GM19395 (cell line): ENCODE measurements at regions not wholly inside any gene's neighbourhood (a gene's known extent, or its start where the extent isn't known, plus 50 kb on each side); places are given as distances from the start of the nearest gene placed in this dataset.

Experiments used
- ATAC-seq: cut with Tn5 transposase; IDR thresholded peaks from one replicate; pipeline ENCODE4 v1.9.1; 2021; ENCODE audit warnings: mild to moderate bottlenecking, moderate library complexity; ENCODE audit not compliant: unreplicated experiment

GRCh38 chr3:18295171-18295920 lies 129.8 kb downstream of the SATB1 start:
- ATAC-seq = peak; percentile 99

- no peak for ATAC-seq
Observed at GRCh38 chr3:18290157-18290556, 135.0 kb downstream of the SATB1 start.

DNA sequence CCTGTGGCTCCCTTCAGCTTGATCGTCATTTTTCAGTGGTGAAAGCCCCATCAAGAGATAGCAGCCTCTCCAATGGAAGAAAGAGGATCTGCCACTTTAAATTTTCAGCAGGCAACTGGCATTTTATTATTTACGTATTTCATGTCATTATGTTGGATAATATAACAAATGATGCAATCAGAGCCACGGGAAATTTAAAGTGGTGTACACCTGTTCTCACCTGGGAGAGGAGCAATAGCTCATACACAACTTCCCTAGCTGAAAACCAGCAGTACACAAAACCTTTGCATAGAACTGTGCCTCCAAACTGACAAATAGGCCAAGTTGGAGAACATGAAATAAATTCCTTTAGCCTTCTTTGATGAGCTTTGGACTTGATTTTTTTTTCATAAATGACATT lies 136.9 kb downstream of the SATB1 start:
- ATAC-seq = no peak

DNA sequence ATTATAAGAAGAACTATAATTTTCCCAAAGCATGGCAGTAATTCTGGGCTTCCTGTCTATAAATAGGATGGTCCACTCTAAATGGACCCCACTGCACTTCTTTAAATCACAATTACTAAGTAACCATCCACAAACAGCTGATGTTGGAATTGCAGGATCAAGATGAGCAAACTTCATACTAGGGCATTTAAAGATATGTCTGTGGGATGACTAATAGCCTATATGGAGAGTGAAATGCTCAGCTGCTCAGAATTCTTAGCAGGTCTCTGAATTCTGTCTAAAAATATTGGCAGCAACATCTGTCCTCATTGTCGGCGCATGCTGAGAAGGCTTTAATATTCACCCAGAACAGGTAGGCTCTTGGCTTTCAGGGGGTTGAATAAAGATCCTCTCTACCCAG lies 140.4 kb downstream of the SATB1 start:
- ATAC-seq = no peak

DNA sequence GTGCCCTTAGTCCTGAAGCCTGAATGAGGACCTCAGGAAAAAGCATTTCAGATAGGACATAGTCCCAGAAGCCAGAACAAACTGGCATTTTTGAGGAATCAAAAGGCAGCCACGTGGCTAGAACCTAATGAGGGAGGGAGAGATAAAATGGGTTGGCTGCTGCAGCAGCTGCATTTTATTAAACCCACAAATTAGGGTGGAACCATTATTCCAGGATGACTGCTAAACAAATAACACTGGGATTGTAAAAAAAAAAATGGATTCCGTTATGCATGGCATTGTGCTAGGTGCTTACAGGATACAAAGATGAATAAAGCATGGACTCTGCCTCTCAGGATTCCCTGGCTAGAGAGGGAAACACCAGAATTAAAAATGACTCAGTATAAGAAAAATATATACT lies 141.5 kb downstream of the SATB1 start:
- no peak for ATAC-seq

GRCh38 chr3:18282507-18282906 lies 142.6 kb downstream of the SATB1 start:
- ATAC-seq = no peak

- ATAC-seq = no peak
Observed at GRCh38 chr3:18279226-18279737, 145.9 kb downstream of the SATB1 start.

- no peak for ATAC-seq
Observed at GRCh38 chr3:18264853-18265252, 160.3 kb downstream of the SATB1 start.

GRCh38 chr3:18264361-18264760 lies 160.8 kb downstream of the SATB1 start:
- ATAC-seq = no peak

GRCh38 chr3:18258492-18258891 lies 166.6 kb downstream of the SATB1 start:
- ATAC-seq = peak; percentile 88

GRCh38 chr3:18252578-18252977 lies 172.6 kb downstream of the SATB1 start:
- no peak for ATAC-seq

- ATAC-seq = no peak
Observed at GRCh38 chr3:18250991-18251390, 174.1 kb downstream of the SATB1 start.

- ATAC-seq = no peak
Observed at GRCh38 chr3:18249126-18249525, 176.0 kb downstream of the SATB1 start.

- no peak for ATAC-seq
Observed at GRCh38 chr3:18247776-18248310, 177.3 kb downstream of the SATB1 start.

DNA sequence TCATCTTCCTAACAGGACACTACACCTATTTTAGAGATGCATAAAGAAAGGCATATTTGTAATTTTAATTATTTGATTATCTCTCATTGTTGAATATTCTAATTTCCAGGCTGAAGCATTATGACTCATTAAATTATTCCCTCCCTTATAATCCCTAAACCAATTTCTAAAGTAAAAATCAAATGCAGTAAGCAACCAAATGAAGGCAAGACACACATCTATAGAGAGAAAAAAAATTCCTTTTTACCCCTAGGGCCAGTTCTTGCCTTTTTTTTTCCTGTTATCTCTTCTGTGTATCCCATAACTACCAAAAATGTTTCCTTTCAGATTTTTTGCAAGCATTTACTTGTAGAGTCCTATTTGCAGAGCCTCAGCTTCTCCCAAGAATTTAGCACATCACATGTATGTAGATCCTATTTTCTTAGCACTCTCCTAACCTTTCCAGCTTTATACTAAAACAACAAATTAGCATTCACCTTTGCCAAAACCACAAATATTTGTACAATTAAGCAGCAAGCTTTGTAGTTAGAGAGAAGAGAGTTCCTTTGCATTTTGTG lies 177.9 kb downstream of the SATB1 start:
- no peak for ATAC-seq

DNA sequence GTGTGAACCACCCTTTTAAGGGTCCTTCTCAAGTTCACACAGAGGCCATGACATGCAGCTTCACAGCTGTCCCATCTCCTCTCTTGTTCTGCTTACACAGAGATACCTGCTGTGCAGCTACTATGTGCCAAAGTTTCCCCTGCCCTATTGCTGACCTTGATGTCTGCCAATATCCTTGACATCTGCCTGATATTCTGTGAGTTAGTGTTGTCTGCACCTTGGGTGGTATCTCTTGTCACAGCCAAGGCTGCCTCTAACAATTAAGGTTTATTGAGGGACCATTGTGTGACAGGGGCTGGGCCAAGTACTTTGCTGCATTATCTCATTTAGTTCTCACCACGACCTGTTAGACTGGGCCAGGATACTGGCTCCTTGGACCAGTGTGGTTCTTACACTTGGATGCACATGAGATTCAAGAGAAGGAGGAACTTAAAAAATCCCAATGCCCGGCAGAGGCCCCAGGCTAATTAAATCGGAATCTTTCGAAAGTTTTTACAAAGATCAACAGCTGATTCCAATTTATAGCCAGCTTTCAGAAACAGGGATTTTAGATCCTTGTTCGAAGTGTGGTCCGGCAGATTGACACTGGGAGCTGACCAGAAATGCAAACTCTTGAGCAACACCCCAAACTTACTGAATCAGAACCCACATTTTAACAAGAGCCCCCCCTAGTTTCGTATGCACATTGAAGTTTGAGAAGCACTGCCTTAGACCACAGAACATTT lies 178.6 kb downstream of the SATB1 start:
- ATAC-seq = no peak

- ATAC-seq = no peak
Observed at GRCh38 chr3:18245721-18246120, 179.4 kb downstream of the SATB1 start.

- ATAC-seq = no peak
Observed at GRCh38 chr3:18241837-18242236, 183.3 kb downstream of the SATB1 start.

- ATAC-seq = no peak
Observed at GRCh38 chr3:18239674-18240073, 185.5 kb downstream of the SATB1 start.

- no peak for ATAC-seq
Observed at GRCh38 chr3:18238746-18239331, 186.3 kb downstream of the SATB1 start.

DNA sequence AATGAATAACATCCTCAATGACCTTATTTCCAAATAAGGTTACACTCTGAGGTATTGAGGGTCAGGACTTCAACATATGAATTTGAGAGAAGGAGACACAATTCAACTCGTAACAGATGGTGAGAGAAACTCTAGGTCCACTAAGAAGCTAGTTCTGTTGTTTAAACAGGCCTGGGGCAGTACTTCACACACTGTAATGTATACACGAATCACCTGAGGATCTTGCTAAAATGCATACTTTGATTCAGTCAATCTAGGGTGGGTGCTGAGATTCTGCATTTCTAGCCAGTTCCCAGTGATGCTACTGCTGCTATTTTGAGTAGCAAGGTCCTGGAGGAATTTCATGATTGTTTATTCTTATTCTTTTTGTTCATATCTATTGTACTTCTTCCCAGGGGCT lies 186.8 kb downstream of the SATB1 start:
- no peak for ATAC-seq
